Keratinocyte (primary cell): ENCODE measurements at regions not wholly inside any gene's neighbourhood (a gene's known extent, or its start where the extent isn't known, plus 50 kb on each side); places are given as distances from the start of the nearest gene placed in this dataset.

Experiments used
- DNase-seq: peaks from one replicate; pipeline ENCODE4 v3.0.0-alpha.2; 2011; ENCODE audit warnings: low read depth, missing footprints, low spot score
- FAIRE-seq: peaks from 2 replicates; lab custom pipeline; 2011; peaks lifted over from hg19 to GRCh38; lab: Jason Lieb, UNC
- H2AFZ ChIP-seq: 2 replicates; pipeline ENCODE4 v1.6.0; 2012; ENCODE audit warnings: low read length, control low read depth, inconsistent platforms; ENCODE audit not compliant: control insufficient read depth
- H3K27ac ChIP-seq: 2 replicates; pipeline ENCODE4 v1.5.1; 2011; ENCODE audit warnings: low read length; ENCODE audit not compliant: control insufficient read depth, insufficient read depth
- H3K27me3 ChIP-seq: 3 replicates; pipeline ENCODE4 v1.6.0; 2011; ENCODE audit warnings: low read length; ENCODE audit not compliant: control insufficient read depth, insufficient read depth; ENCODE audit errors: extremely low read depth
- H3K36me3 ChIP-seq, 2 experiments: 2 replicates in 1 of 2; 3 replicates in 1 of 2; pipeline ENCODE4 v1.5.1; 2011; ENCODE audit warnings: low read length in 2 of 2, mild to moderate bottlenecking in 1 of 2; ENCODE audit not compliant: control insufficient read depth in 2 of 2, insufficient read depth in 2 of 2; ENCODE audit errors: extremely low read depth in 1 of 2
- H3K4me1 ChIP-seq: 3 replicates; pipeline ENCODE4 v1.5.1; 2011; ENCODE audit warnings: low read length; ENCODE audit not compliant: control insufficient read depth, insufficient read depth; ENCODE audit errors: extremely low read depth
- H3K4me2 ChIP-seq: 3 replicates; pipeline ENCODE4 v1.6.0; 2011; ENCODE audit warnings: low read depth, low read length; ENCODE audit not compliant: control insufficient read depth, insufficient read depth; ENCODE audit errors: extremely low read depth
- H3K4me3 ChIP-seq, 3 experiments: fragments of 200-600 bp in 1 of 3; sonication (generic) in 1 of 3; 2 replicates in 2 of 3; 3 replicates in 1 of 3; pipeline ENCODE4 v1.5.1; 2011 to 2016; ENCODE audit warnings: low read length in 3 of 3, mild to moderate bottlenecking in 3 of 3, control low read depth in 2 of 3, inconsistent platforms in 1 of 3, low read depth in 1 of 3, mixed read lengths in 1 of 3, mixed run types in 1 of 3, moderate library complexity in 1 of 3; ENCODE audit not compliant: control insufficient read depth in 2 of 3, insufficient read depth in 2 of 3; ENCODE audit errors: extremely low read depth in 1 of 3
- H3K79me2 ChIP-seq: 2 replicates; pipeline ENCODE4 v1.6.0; 2012; ENCODE audit warnings: low read length; ENCODE audit not compliant: control insufficient read depth, insufficient read depth
- H3K9ac ChIP-seq: 3 replicates; pipeline ENCODE4 v1.6.0; 2011; ENCODE audit warnings: low read length; ENCODE audit not compliant: control insufficient read depth, insufficient read depth; ENCODE audit errors: extremely low read depth
- H3K9me1 ChIP-seq: 3 replicates; pipeline ENCODE4 v1.6.0; 2011; ENCODE audit warnings: low read length; ENCODE audit not compliant: control insufficient read depth, insufficient read depth; ENCODE audit errors: extremely low read depth
- H3K9me3 ChIP-seq: 2 replicates; pipeline ENCODE4 v1.5.1; 2012; ENCODE audit warnings: low read depth, low read length; ENCODE audit not compliant: control insufficient read depth
- H4K20me1 ChIP-seq: 3 replicates; pipeline ENCODE4 v1.6.0; 2011; ENCODE audit warnings: low read length; ENCODE audit not compliant: control insufficient read depth, insufficient read depth; ENCODE audit errors: extremely low read depth
- CTCF ChIP-seq, 3 experiments: IDR thresholded peaks in 1 of 3; conservative IDR thresholded peaks in 1 of 3; optimal IDR thresholded peaks in 1 of 3; 2 replicates in 2 of 3; 3 replicates in 1 of 3; pipeline versions ENCODE3 to v1.5.1; 2011; ENCODE audit warnings: low read length in 3 of 3, mild to moderate bottlenecking in 3 of 3, moderate library complexity in 2 of 3, control low read depth in 1 of 3, inconsistent platforms in 1 of 3; ENCODE audit not compliant: insufficient read depth in 2 of 3; ENCODE audit errors: extremely low read depth in 1 of 3
- EZH2 ChIP-seq: IDR thresholded peaks from one replicate; pipeline ENCODE4 v1.6.1; 2012; ENCODE audit warnings: inconsistent platforms, mild to moderate bottlenecking, low read length, moderate library complexity
- dilution Hi-C: fragments of 300-500 bp; cut with MboI; formaldehyde crosslinking; loops from one replicate; pipeline ENCODE4 v1.7.0; 2020; ENCODE audit warnings: low sequenced_read_pairs; ENCODE audit not compliant: extremely low pct_ligation_motif_present

GRCh38 chr20:39109933-39110818 is 148.0 kb downstream of the DHX35 start:
- Histone ChIP-seq H3K79me2 (no peaks in the 10 kb centered on the region), H3K9me3 (no peaks in the 10 kb centered on the region), H3K9ac (no peak overlapping the region), H3K4me2 (no peak overlapping the region), H2AFZ (no peak overlapping the region), H3K27me3 (peaks cover 17% of the 10 kb centered on the region), H3K9me1 (no peaks in the 10 kb centered on the region), H3K4me3 (no peak overlapping the region), H3K27ac (no peak overlapping the region), H4K20me1 (no peaks in the 10 kb centered on the region), H3K4me1 (no peaks in the 10 kb centered on the region), H3K36me3 (no peaks in the 10 kb centered on the region)
- dilution Hi-C loops, result no loop called here
- FAIRE-seq (no peak), DNase-seq (no peak)
- TF ChIP-seq EZH2 (no peak), CTCF (optimal IDR thresholded peaks at IDR 0.05 in 1 of 3, IDR thresholded peaks at IDR 0.05 in 1 of 3, conservative IDR thresholded peaks at IDR 0.05 in 1 of 3; ENCODE audit: extremely low read depth in 1 of 3, insufficient read depth in 2 of 3, low read length in 3 of 3) (no peak)

- peaks cover 17% of the 10 kb centered on the region for H3K27me3 ChIP-seq
- DNase-seq, result no peak
- no peaks in the 10 kb centered on the region for H3K36me3 ChIP-seq
- no peaks in the 10 kb centered on the region for H4K20me1 ChIP-seq
- no peak for FAIRE-seq
- dilution Hi-C loops, result no loop called here
- no peak overlapping the region for H3K27ac ChIP-seq
- H3K4me3 ChIP-seq, result no peak overlapping the region
- no peaks in the 10 kb centered on the region for H3K4me1 ChIP-seq
- no peak for TF ChIP-seq EZH2
- H3K9ac ChIP-seq, result no peak overlapping the region
- no peaks in the 10 kb centered on the region for H3K9me1 ChIP-seq
- H3K4me2 ChIP-seq, result no peak overlapping the region
- no peak overlapping the region for H2AFZ ChIP-seq
- no peaks in the 10 kb centered on the region for H3K79me2 ChIP-seq
- H3K9me3 ChIP-seq, result no peaks in the 10 kb centered on the region
Observed at GRCh38 chr20:39108746-39109145, 146.6 kb downstream of the DHX35 start.
